ENCODE measurements at regions not wholly inside any gene's neighbourhood (a gene's known extent, or its start where the extent isn't known, plus 50 kb on each side); places are given as distances from the start of the nearest gene placed in this dataset.
A peak's percentile ranks its signal among the peaks of the same experiment; 100 is the strongest.
"Not testable (repeated sequence)": the region's sequence is repeated elsewhere in the genome, so short reads cannot be mapped to it uniquely, and the experiment has no call there.

DNA sequence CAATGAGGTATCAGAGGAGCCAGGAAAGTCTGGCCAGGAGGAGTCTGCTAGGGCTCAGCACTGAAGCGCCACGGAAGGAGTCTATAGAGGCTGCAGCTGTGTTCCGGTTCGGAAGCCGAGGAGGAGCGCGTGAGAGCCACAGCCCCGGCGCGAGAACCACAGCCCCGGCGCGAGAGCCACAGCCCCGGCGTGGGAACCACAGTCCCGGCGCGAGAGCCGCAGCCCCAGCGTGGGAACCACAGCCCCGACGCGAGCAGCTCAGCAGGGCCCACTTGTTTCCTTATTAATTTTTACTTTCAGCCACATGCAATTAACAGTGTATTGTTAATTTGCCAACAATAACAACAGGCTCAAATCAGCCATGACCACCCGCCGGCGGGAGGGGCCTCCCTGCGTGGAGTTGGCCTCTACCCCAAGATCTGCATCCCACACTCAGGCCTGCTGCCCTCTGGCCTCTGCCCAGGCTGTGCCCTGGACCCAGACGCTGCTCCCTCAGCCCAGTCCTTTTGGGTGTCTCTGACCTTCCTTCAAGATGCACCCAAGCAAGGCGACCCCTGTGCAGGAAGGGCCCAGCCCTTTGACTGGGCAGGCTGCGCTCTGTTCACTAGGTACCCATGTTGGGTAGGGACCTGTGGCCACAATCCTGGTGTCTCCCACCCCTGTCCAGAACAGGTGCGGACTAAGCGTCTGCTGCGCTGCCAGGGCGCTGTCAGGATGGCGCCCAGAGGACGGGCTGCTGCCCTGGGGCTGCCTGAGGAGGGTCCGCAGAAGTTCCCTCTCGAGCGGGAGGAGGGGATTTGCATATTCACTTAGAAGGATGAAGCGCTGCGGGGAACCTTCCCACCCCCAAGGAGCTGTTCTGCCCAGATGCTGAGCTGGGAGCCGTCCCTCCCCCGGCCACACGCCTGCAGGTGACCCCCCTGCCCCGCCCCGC lies 113.8 kb downstream of the ADRA2C start:
- ChIA-PET CTCF (interaction anchor here (0.6 to 1.8 kb wide), 8 partner anchors 14 to 534 kb away, joined by 3 to 9 read pairs (median 4); no protein-coding TSS in a partner anchor), POLR2A (interaction anchor here (0.6 kb wide), 1 partner anchor 375 kb away, joined by 5 read pairs; no protein-coding TSS in a partner anchor)
- no peak for TF ChIP-seq CTCF (IDR thresholded peaks at IDR 0.05; ENCODE audit: control extremely low read depth, extremely low read depth, low read depth, missing control alignments)
- DNase-seq (ENCODE audit: extremely low spot score), result no peak

- DNase-seq (ENCODE audit: extremely low spot score), result peak; percentile 77
- peak; percentile 82 for TF ChIP-seq CTCF (IDR thresholded peaks at IDR 0.05; ENCODE audit: control extremely low read depth, extremely low read depth, low read depth, missing control alignments)
- ChIA-PET CTCF (interaction anchor here (0.6 to 1.8 kb wide), 10 partner anchors 12 to 903 kb away, joined by 3 to 9 read pairs (median 4); no protein-coding TSS in a partner anchor), POLR2A (interaction anchor here (0.6 kb wide), 1 partner anchor 375 kb away, joined by 5 read pairs; no protein-coding TSS in a partner anchor)
Measured at GRCh38 chr4:3880615-3881120, 114.5 kb downstream of the ADRA2C start.

GRCh38 chr4:3882316-3882885 lies 116.2 kb downstream of the ADRA2C start:
- DNase-seq (ENCODE audit: extremely low spot score); CTCF ChIA-PET: not testable (repeated sequence)

GRCh38 chr4:3884261-3884660 lies 118.1 kb downstream of the ADRA2C start:
- DNase-seq (ENCODE audit: extremely low spot score); CTCF ChIA-PET; POLR2A ChIA-PET: not testable (repeated sequence)

More at GRCh38 chr4:3882316-3882885, 116.2 kb downstream of the ADRA2C start:
- POLR2A ChIA-PET, result not testable (repeated sequence)

DNA sequence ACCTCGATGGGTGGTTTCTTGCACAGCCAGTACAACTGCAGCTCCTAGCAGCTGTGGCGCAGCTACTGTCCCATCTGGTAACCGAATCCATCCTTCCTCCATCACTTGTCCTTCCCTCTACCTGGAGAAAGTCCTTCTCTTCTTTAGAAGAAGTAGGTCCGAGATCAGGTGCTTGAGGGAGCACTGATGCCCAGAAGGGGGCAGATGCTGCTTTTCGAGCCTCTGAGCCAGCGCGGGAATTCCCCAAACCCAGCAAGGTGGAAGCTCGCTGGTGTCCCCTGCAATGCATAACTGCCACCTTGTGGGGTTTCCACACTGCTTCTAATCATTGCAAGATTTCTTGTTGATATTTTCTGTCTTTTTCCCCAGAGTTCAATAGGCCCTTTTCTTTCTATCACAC lies 127.4 kb downstream of the ADRA2C start:
- POLR2A ChIA-PET; DNase-seq (ENCODE audit: extremely low spot score): not testable (repeated sequence)
- TF ChIP-seq CTCF (IDR thresholded peaks at IDR 0.05; ENCODE audit: control extremely low read depth, extremely low read depth, low read depth, missing control alignments), result peak; percentile 47
- CTCF ChIA-PET, result interaction anchor here (1.4 kb wide), 1 partner anchor 13 kb away, joined by 4 read pairs; no protein-coding TSS in a partner anchor

- DNase-seq (ENCODE audit: extremely low spot score); POLR2A ChIA-PET: not testable (repeated sequence)
- CTCF ChIA-PET, result interaction anchor here (1.4 to 1.7 kb wide), 2 partner anchors 14 to 49 kb away, joined by 4 read pairs; no protein-coding TSS in a partner anchor
Measured at GRCh38 chr4:3894086-3894959, 128.1 kb downstream of the ADRA2C start.

DNA sequence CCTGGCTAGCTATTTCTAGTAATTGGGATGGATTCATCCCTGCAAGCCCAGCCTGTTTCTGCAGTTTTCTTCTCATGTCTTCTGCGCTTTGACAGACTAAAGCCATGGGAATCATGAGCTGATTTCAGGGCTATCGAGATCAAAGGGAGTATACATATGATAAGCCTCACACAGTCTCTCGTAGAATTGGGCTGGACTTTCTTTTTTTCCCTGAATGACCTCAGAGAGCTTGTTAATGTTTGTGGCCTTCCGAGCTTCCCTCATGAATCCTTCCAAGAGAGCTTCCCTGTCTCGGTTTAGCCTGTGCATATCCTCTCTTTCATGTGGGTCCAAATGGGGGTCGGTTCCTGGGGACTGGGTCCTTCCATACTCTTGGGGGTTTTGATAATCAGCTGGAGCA lies 130.3 kb downstream of the ADRA2C start:
- no peak for DNase-seq (ENCODE audit: extremely low spot score)
- ChIA-PET POLR2A (no interaction called here), CTCF (no interaction called here)
- TF ChIP-seq CTCF (IDR thresholded peaks at IDR 0.05; ENCODE audit: control extremely low read depth, extremely low read depth, low read depth, missing control alignments), result no peak

GRCh38 chr4:3896871-3897578 lies 130.8 kb downstream of the ADRA2C start:
- CTCF ChIA-PET; POLR2A ChIA-PET; DNase-seq (ENCODE audit: extremely low spot score): not testable (repeated sequence)
